HepG2 (cell line): ENCODE measurements at regions not wholly inside any gene's neighbourhood (a gene's known extent, or its start where the extent isn't known, plus 50 kb on each side); places are given as distances from the start of the nearest gene placed in this dataset.

Experiments
- ATAC-seq: fragments of 200-7000 bp; cut with Tn5 transposase; 3 replicates; pipeline ENCODE4 v1.9.1; 2020; ENCODE audit warnings: mild to moderate bottlenecking, moderate library complexity
- BruUV-seq: library from RNA; stranded (reverse); fragments of 400-500 nt; replicated peaks from 2 replicates; lab custom pipeline; 2021; lab: Mats Ljungman, UMichigan
- CTCF ChIA-PET: fragments of 300-600 bp; formaldehyde crosslinking; extraction: SDS; loops from one replicate; lab custom pipeline; 2021; ENCODE audit warnings: low total read pairs, inconsistent platforms, low intra/inter-chr PET ratio; lab: Yijun Ruan, JAX
- POLR2A ChIA-PET: fragments of 350-600 bp; sonication (Branson Sonifier 250); formaldehyde crosslinking; loops from one replicate; lab custom pipeline; 2020; ENCODE audit warnings: antibody characterized with exemption, inconsistent platforms; lab: Yijun Ruan, JAX
- DNase-seq: peaks from one replicate; pipeline ENCODE4 v3.0.0-alpha.2; 2015; ENCODE audit warnings: low spot score
- FAIRE-seq: peaks from 3 replicates; lab custom pipeline; 2011; peaks lifted over from hg19 to GRCh38; lab: Jason Lieb, UNC
- H2AFZ ChIP-seq: one replicate; pipeline ENCODE4 v1.6.1; 2011; ENCODE audit warnings: low read length, inconsistent platforms
- H3K27ac ChIP-seq: fragments of 300-600 bp; 3 replicates; pipeline ENCODE4 v1.8.0; 2011; ENCODE audit warnings: mixed run types, mild to moderate bottlenecking, mixed read lengths, low read length, inconsistent platforms; ENCODE audit not compliant: insufficient read depth; ENCODE audit errors: extremely low read length
- H3K27me3 ChIP-seq, 2 experiments: fragments of 200-600 bp in 1 of 2; 2 replicates in 1 of 2; 3 replicates in 1 of 2; pipeline versions ENCODE4 v1.6.0 to v1.8.0; 2011; ENCODE audit warnings: low read length in 2 of 2, mild to moderate bottlenecking in 2 of 2, moderate library complexity in 2 of 2, inconsistent platforms in 1 of 2; ENCODE audit not compliant: insufficient read depth in 2 of 2, control insufficient read depth in 1 of 2
- H3K36me3 ChIP-seq, 2 experiments: fragments of 200-600 bp in 1 of 2; replicated peaks in 1 of 2; 2 replicates in 1 of 2; 3 replicates in 1 of 2; pipeline versions ENCODE4 v1.5.1 to v1.8.0; 2011; ENCODE audit warnings: low read length in 2 of 2, inconsistent platforms in 1 of 2; ENCODE audit not compliant: insufficient read depth in 2 of 2, control insufficient read depth in 1 of 2
- H3K4me1 ChIP-seq: 2 replicates; pipeline ENCODE4 v1.5.1; 2012; ENCODE audit warnings: low read length, inconsistent platforms; ENCODE audit not compliant: insufficient read depth
- H3K4me2 ChIP-seq: 2 replicates; pipeline ENCODE4 v1.6.0; 2011; ENCODE audit warnings: low read depth, low read length, inconsistent platforms
- H3K4me3 ChIP-seq, 3 experiments: fragments of 200-600 bp in 1 of 3; sonication (generic), shearing (Covaris generic) in 1 of 3; replicated peaks in 1 of 3; 2 replicates each; pipeline ENCODE4 v1.5.1; 2011 to 2016; ENCODE audit warnings: low read length in 3 of 3, inconsistent platforms in 2 of 3, low read depth in 2 of 3, mild to moderate bottlenecking in 2 of 3, control low read depth in 1 of 3, mixed read lengths in 1 of 3; ENCODE audit not compliant: insufficient read depth in 1 of 3
- H3K79me2 ChIP-seq: one replicate; pipeline ENCODE4 v1.6.1; 2011; ENCODE audit warnings: low read length, inconsistent platforms; ENCODE audit not compliant: insufficient read depth
- H3K9ac ChIP-seq: 2 replicates; pipeline ENCODE4 v1.6.0; 2011; ENCODE audit warnings: mild to moderate bottlenecking, low read depth, low read length, inconsistent platforms; ENCODE audit not compliant: insufficient read depth
- H3K9me3 ChIP-seq: 2 replicates; pipeline ENCODE4 v1.5.1; 2012; ENCODE audit warnings: mild to moderate bottlenecking, low read length
- H4K20me1 ChIP-seq: 2 replicates; pipeline ENCODE4 v1.6.0; 2011; ENCODE audit warnings: inconsistent platforms, mild to moderate bottlenecking, low read length, moderate library complexity; ENCODE audit not compliant: insufficient read depth
- CENPT ChIP-seq: sonication (generic); formaldehyde crosslinking; IDR thresholded peaks from 2 replicates; pipeline ENCODE4 v1.8.0; 2022; ENCODE audit warnings: low read depth, mild to moderate bottlenecking, moderate library complexity, missing genetic modification reagents
- HNRNPK ChIP-seq: fragments of 200-400 bp; formaldehyde crosslinking; IDR thresholded peaks from 2 replicates; pipeline ENCODE4 v1.6.1; 2018; ENCODE audit warnings: low read length, low read depth, moderate library complexity, mild to moderate bottlenecking; ENCODE audit not compliant: poor library complexity, severe bottlenecking
- MXD4 ChIP-seq: IDR thresholded peaks from 2 replicates; pipeline ENCODE4 v1.6.1; 2016; ENCODE audit warnings: mild to moderate bottlenecking, missing biosample characterization, missing genetic modification reagents
- PPARG ChIP-seq: conservative IDR thresholded peaks from 2 replicates; pipeline ENCODE4 v1.6.1; 2016; ENCODE audit warnings: missing biosample characterization, missing genetic modification reagents
- ZNF296 ChIP-seq: sonication (generic); formaldehyde crosslinking; conservative IDR thresholded peaks from 2 replicates; pipeline ENCODE4 v1.5.0; 2020; ENCODE audit warnings: mild to moderate bottlenecking, missing genetic modification reagents
- ZNF333 ChIP-seq: sonication (generic); formaldehyde crosslinking; IDR thresholded peaks from 2 replicates; pipeline ENCODE4 v1.4.0; 2020; ENCODE audit warnings: mild to moderate bottlenecking, missing genetic modification reagents, borderline replicate concordance
- WGBS: methylation state at CpG from one replicate; pipeline ENCODE4 v1.1.6; 2017; ENCODE audit warnings: low lambda C conversion rate; 5-methylcytosine and 5-hydroxymethylcytosine counted together
- in situ Hi-C: cut with HindIII; loops from 2 replicates; pipeline ENCODE4 v1.10.0; 2017; ENCODE audit warnings: low pct_unique_long_range_greater_than_20kb; ENCODE audit not compliant: extremely low pct_ligation_motif_present
- intact Hi-C: fragments of 100-400 bp; cut with micrococcal nuclease; formaldehyde crosslinking; loops from one replicate; pipeline ENCODE4 v1.10.0; 2022; ENCODE audit not compliant: unreplicated experiment
- TF ChIP-seq, protein P1 (sequence below): sonication (generic); formaldehyde crosslinking; IDR thresholded peaks from 2 replicates; pipeline ENCODE4 v1.8.0; 2022; ENCODE audit warnings: mild to moderate bottlenecking, missing genetic modification reagents

DNA sequence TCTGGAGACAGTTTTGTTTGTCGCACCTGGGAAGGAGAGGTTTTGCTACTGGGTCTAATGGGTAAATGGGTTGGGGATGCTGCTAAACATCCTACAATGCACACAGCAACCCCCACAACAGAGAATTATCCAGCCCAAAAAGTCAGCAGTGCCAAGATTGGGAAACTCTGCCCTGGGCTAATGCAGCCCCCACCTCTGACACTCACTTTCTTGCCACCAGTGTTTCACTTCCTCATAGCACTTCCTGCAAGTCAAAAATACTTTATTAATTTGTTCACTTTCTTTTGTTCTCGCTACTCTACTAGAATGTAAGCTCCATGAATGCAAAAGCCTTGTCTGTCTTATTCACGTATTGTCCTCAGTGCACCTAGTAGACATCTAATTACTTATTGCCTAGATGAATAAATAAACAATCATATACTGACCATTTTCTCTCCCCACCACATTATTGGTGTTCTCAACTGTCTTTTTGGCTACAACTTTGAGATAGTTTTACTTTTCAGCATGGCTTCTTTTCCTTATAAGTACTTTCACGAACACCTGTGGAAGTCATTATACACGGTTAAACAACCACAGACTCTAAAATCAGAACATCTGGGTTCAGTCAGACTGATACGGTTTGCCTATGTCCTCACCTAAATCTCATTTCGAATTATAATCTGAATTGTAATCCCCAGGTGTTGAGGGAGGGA lies 82.0 kb upstream of the PITX2 start (continued):
- TF ChIP-seq, protein P1, sequence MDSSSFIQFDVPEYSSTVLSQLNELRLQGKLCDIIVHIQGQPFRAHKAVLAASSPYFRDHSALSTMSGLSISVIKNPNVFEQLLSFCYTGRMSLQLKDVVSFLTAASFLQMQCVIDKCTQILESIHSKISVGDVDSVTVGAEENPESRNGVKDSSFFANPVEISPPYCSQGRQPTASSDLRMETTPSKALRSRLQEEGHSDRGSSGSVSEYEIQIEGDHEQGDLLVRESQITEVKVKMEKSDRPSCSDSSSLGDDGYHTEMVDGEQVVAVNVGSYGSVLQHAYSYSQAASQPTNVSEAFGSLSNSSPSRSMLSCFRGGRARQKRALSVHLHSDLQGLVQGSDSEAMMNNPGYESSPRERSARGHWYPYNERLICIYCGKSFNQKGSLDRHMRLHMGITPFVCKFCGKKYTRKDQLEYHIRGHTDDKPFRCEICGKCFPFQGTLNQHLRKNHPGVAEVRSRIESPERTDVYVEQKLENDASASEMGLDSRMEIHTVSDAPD (CRISPR knock-in tag): no peak
- TF ChIP-seq ZNF296 (CRISPR knock-in tag) (no peak), MXD4 (CRISPR knock-in tag) (no peak), PPARG (CRISPR knock-in tag) (no peak), CENPT (no peak), HNRNPK (no peak)

DNA sequence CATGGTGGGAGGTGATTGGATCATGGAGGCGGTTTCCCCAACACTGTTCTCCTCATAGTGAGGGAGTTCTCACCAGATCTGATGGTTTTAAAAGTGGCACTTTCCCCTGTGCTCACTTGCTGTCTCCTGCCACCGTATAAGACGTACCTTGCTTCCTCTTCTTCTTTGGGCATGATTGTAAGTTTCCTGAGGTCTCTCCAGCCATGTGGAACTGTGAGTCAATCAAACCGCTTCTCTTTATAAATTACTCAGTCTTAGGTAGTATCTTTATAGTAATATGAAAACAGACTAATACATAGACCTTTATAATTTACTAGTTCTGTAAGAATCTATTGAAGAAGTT lies 82.5 kb upstream of the PITX2 start:
- no peaks in the 10 kb centered on the region for H4K20me1 ChIP-seq
- ATAC-seq (no peak), DNase-seq (no peak), FAIRE-seq (no peak)
- no peaks in the 10 kb centered on the region for H3K9me3 ChIP-seq
- in situ Hi-C loops (no loop called here), intact Hi-C loops (no loop called here)
- no peak overlapping the region for H2AFZ ChIP-seq
- CTCF ChIA-PET: no interaction called here
- WGBS: 2% methylated on average over 4 of the region's 4 CpGs
- no peak overlapping the region for H3K9ac ChIP-seq
- no peaks in the 10 kb centered on the region for H3K79me2 ChIP-seq
- no peak overlapping the region for H3K27ac ChIP-seq
- no peak for TF ChIP-seq ZNF333
- BruUV-seq: no TSS peak
- no peak overlapping the region for H3K4me2 ChIP-seq
- H3K4me1 ChIP-seq: no peaks in the 10 kb centered on the region
- POLR2A ChIA-PET: no interaction called here
- H3K27me3 ChIP-seq: no peaks in the 10 kb centered on the region; a peak in 1 of 5 replicates
- H3K4me3 ChIP-seq: no peak overlapping the region
- H3K36me3 ChIP-seq: no peaks in the 10 kb centered on the region
